Ovary (tissue), 3 donors: ENCODE measurements at regions not wholly inside any gene's neighbourhood (a gene's known extent, or its start where the extent isn't known, plus 50 kb on each side); places are given as distances from the start of the nearest gene placed in this dataset.

Experiments used
- EP300 ChIP-seq: sonication (generic); formaldehyde crosslinking; IDR thresholded peaks from one replicate; pipeline ENCODE4 v1.6.1; 2017; ENCODE audit warnings: antibody characterized with exemption
- TF ChIP-seq, protein P1 (sequence below), 3 donors: fragments of 450-650 bp in 2 of 3; fragments of 200-600 bp in 1 of 3; IDR thresholded peaks; one replicate each; pipeline versions ENCODE4 v1.5.1 to v1.8.0; 2016 to 2022; ENCODE audit warnings: antibody characterized with exemption in 3 of 3, mild to moderate bottlenecking in 1 of 3
- donor health status: DM: no; HTN: no; CAD: no.

DNA sequence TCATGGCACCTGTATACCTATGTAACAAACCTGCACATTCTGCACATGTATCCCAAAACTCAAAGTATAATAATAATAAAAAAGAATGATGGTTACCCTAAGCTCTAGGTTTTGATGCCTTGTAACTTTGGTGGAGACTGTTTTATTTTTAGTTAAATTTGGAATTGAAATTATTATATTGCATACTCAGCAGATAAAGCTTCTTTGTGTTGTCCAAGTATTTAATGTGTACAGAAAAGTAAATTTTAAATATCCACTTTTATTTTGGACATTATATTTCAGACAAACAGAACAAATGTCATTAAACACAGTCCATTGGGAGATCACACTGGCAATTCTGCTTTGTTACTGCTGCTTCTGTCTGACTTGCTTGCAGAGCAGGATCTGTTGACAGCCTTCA lies 684.5 kb upstream of the CT83 start:
- TF ChIP-seq EP300 = no peak
- TF ChIP-seq, protein P1, sequence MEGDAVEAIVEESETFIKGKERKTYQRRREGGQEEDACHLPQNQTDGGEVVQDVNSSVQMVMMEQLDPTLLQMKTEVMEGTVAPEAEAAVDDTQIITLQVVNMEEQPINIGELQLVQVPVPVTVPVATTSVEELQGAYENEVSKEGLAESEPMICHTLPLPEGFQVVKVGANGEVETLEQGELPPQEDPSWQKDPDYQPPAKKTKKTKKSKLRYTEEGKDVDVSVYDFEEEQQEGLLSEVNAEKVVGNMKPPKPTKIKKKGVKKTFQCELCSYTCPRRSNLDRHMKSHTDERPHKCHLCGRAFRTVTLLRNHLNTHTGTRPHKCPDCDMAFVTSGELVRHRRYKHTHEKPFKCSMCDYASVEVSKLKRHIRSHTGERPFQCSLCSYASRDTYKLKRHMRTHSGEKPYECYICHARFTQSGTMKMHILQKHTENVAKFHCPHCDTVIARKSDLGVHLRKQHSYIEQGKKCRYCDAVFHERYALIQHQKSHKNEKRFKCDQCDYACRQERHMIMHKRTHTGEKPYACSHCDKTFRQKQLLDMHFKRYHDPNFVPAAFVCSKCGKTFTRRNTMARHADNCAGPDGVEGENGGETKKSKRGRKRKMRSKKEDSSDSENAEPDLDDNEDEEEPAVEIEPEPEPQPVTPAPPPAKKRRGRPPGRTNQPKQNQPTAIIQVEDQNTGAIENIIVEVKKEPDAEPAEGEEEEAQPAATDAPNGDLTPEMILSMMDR (IDR thresholded peaks at IDR 0.05) = no peak
